Loucy (cell line): ENCODE measurements at regions not wholly inside any gene's neighbourhood (a gene's known extent, or its start where the extent isn't known, plus 50 kb on each side); places are given as distances from the start of the nearest gene placed in this dataset.

Experiments used
- H2AFZ ChIP-seq: fragments of 200-600 bp; sonication (generic); 2 replicates; pipeline ENCODE4 v1.6.0; 2016; ENCODE audit warnings: antibody characterized with exemption, mild to moderate bottlenecking, low read length, moderate library complexity
- H3F3A ChIP-seq: fragments of 200-600 bp; 2 replicates; pipeline ENCODE4 v1.6.0; 2016; ENCODE audit warnings: antibody characterized with exemption, low read depth, mild to moderate bottlenecking
- H3K27me3 ChIP-seq: fragments of 200-600 bp; sonication (generic); 2 replicates; pipeline ENCODE4 v1.6.1; 2014; ENCODE audit warnings: low read length, mild to moderate bottlenecking; ENCODE audit not compliant: insufficient read depth, poor library complexity, severe bottlenecking
- H3K36me3 ChIP-seq: fragments of 200-600 bp; sonication (generic); 2 replicates; pipeline ENCODE4 v1.6.1; 2016; ENCODE audit warnings: low read length; ENCODE audit not compliant: insufficient read depth
- H3K4me1 ChIP-seq: fragments of 200-600 bp; sonication (generic); 2 replicates; pipeline ENCODE4 v1.5.1; 2014; ENCODE audit warnings: low read length, mild to moderate bottlenecking; ENCODE audit not compliant: insufficient read depth, poor library complexity, severe bottlenecking
- H3K4me2 ChIP-seq: fragments of 200-600 bp; sonication (generic); 2 replicates; pipeline ENCODE4 v1.6.0; 2014; ENCODE audit warnings: antibody characterized with exemption, low read length, low read depth, mild to moderate bottlenecking; ENCODE audit not compliant: poor library complexity, severe bottlenecking
- H3K4me3 ChIP-seq: fragments of 200-600 bp; sonication (generic); 2 replicates; pipeline ENCODE4 v1.5.1; 2014; ENCODE audit warnings: low read length, mild to moderate bottlenecking, mixed read lengths; ENCODE audit not compliant: poor library complexity, severe bottlenecking
- H3K79me2 ChIP-seq: fragments of 200-600 bp; sonication (generic); 2 replicates; pipeline ENCODE4 v1.6.1; 2014; ENCODE audit warnings: low read length; ENCODE audit not compliant: insufficient read depth
- H3K9ac ChIP-seq: fragments of 200-600 bp; sonication (generic); 2 replicates; pipeline ENCODE4 v1.6.0; 2014; ENCODE audit warnings: mild to moderate bottlenecking, low read depth, low read length, moderate library complexity; ENCODE audit not compliant: poor library complexity, severe bottlenecking
- H3K9me2 ChIP-seq: fragments of 200-600 bp; sonication (generic); replicated peaks from 2 replicates; pipeline ENCODE4 v1.6.1; 2016; ENCODE audit warnings: low read depth, low read length, mixed read lengths
- H3K9me3 ChIP-seq: fragments of 200-600 bp; sonication (generic); 2 replicates; pipeline ENCODE4 v1.6.1; 2014; ENCODE audit warnings: mild to moderate bottlenecking, antibody characterized with exemption, low read length, low read depth; ENCODE audit not compliant: insufficient read depth
- H4K20me1 ChIP-seq: fragments of 200-600 bp; sonication (generic); 2 replicates; pipeline ENCODE4 v1.6.0; 2014; ENCODE audit warnings: antibody characterized with exemption, low read length, mild to moderate bottlenecking; ENCODE audit not compliant: insufficient read depth, poor library complexity, severe bottlenecking
- CTCF ChIP-seq: fragments of 200-600 bp; sonication (generic); conservative IDR thresholded peaks from 2 replicates; pipeline ENCODE4 v1.5.1; 2014; ENCODE audit warnings: mild to moderate bottlenecking, antibody characterized with exemption, low read length
- EZH2phosphoT487 ChIP-seq: fragments of 200-600 bp; IDR thresholded peaks from 2 replicates; pipeline ENCODE4 v1.6.1; 2018; ENCODE audit warnings: antibody characterized with exemption, mild to moderate bottlenecking, moderate library complexity, borderline replicate concordance

DNA sequence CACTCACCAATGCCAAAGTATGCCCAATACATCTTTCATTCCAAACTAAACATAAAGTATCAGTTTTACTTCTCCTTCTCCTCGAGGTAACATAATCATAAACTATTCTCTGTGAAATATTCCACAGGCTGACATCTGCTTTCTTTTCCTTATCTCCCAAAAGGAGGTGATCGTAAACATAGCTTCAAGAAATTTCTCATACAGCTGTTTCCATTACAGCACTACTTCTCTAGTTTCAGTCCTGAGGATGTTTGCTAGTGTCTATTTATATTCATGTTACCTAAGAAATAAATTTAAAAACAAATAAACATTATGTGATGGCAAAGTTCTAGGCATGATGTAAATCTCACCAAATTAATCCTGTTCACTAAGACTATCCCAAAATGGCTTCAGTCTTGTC is 90.1 kb upstream of the CPSF6 start:
- no peaks in the 10 kb centered on the region for H3K79me2 ChIP-seq
- no peaks in the 10 kb centered on the region for H4K20me1 ChIP-seq

GRCh38 chr12:69150083-69150795 is 89.1 kb upstream of the CPSF6 start:
- H3K4me1 ChIP-seq: peaks cover 6% of the 10 kb centered on the region
- no peaks in the 10 kb centered on the region for H4K20me1 ChIP-seq
- H3K9me2 ChIP-seq: no peaks in the 10 kb centered on the region
- no peaks in the 10 kb centered on the region for H3K36me3 ChIP-seq
- no peaks in the 10 kb centered on the region for H3K79me2 ChIP-seq
- no peak overlapping the region for H3K9ac ChIP-seq
- no peak overlapping the region for H2AFZ ChIP-seq
- H3K4me3 ChIP-seq: no peak overlapping the region
- TF ChIP-seq CTCF (no peak), EZH2phosphoT487 (no peak)
- H3F3A ChIP-seq: no peaks in the 10 kb centered on the region
- no peaks in the 10 kb centered on the region for H3K27me3 ChIP-seq
- H3K4me2 ChIP-seq: no peak overlapping the region
- no peaks in the 10 kb centered on the region for H3K9me3 ChIP-seq

More for the DNA sequence above, 90.1 kb upstream of the CPSF6 start:
- no peaks in the 10 kb centered on the region for H3K27me3 ChIP-seq
- H3F3A ChIP-seq: no peaks in the 10 kb centered on the region
- H3K36me3 ChIP-seq: no peaks in the 10 kb centered on the region
- H3K9ac ChIP-seq: no peak overlapping the region
- H3K4me2 ChIP-seq: no peak overlapping the region
- H3K9me3 ChIP-seq: no peaks in the 10 kb centered on the region
- no peaks in the 10 kb centered on the region for H3K9me2 ChIP-seq
- TF ChIP-seq EZH2phosphoT487 (no peak), CTCF (no peak)
- no peak overlapping the region for H3K4me3 ChIP-seq
- peaks cover 3% of the 10 kb centered on the region for H3K4me1 ChIP-seq
- H2AFZ ChIP-seq: no peak overlapping the region

- no peak overlapping the region for H3K4me3 ChIP-seq
- no peak overlapping the region for H3K9ac ChIP-seq
- H3K9me2 ChIP-seq: no peaks in the 10 kb centered on the region
- no peaks in the 10 kb centered on the region for H3K27me3 ChIP-seq
- no peaks in the 10 kb centered on the region for H3K36me3 ChIP-seq
- H3F3A ChIP-seq: no peaks in the 10 kb centered on the region
- H3K9me3 ChIP-seq: no peaks in the 10 kb centered on the region
- peaks cover 6% of the 10 kb centered on the region for H3K4me1 ChIP-seq
- no peaks in the 10 kb centered on the region for H4K20me1 ChIP-seq
- no peak overlapping the region for H3K4me2 ChIP-seq
- no peak for TF ChIP-seq CTCF
- TF ChIP-seq EZH2phosphoT487: no peak
- H2AFZ ChIP-seq: no peak overlapping the region
- no peaks in the 10 kb centered on the region for H3K79me2 ChIP-seq
Measured at GRCh38 chr12:69150796-69151127, 88.6 kb upstream of the CPSF6 start.
